Spleen (tissue), 7 donors: ENCODE measurements at regions not wholly inside any gene's neighbourhood (a gene's known extent, or its start where the extent isn't known, plus 50 kb on each side); places are given as distances from the start of the nearest gene placed in this dataset.

ENCODE experiments used
- CTCF ChIP-seq, 11 experiments: fragments of 200-600 bp in 7 of 11; fragments of 450-650 bp in 4 of 11; sonication (generic) in 4 of 11; IDR thresholded peaks in 8 of 11; conservative IDR thresholded peaks in 3 of 11; 1 replicate in 7 of 11; 2 replicates in 4 of 11; pipeline versions ENCODE4 v1.4.0 to v1.8.0; 2016 to 2021; ENCODE audit warnings: antibody characterized with exemption in 11 of 11, inconsistent platforms in 4 of 11, mild to moderate bottlenecking in 1 of 11
- POLR2A ChIP-seq, 3 donors: fragments of 450-650 bp; IDR thresholded peaks; one replicate each; pipeline ENCODE4 v1.5.1; 2017; ENCODE audit warnings: antibody characterized with exemption in 3 of 3, mild to moderate bottlenecking in 1 of 3
- donor health status: DM: no; HTN: no; CAD: no; lungs with moderate emphysema.
- donor health status: DM: no; HTN: no; CAD: no.
- donor health status: DM: no; HTN: no; CAD: no.

GRCh38 chr5:130964231-130965202, 200.5 kb downstream of the HINT1 start:
- TF ChIP-seq POLR2A (IDR thresholded peaks at IDR 0.05): no peak
- no peak for TF ChIP-seq CTCF (IDR thresholded peaks at IDR 0.05 in 8 of 11, conservative IDR thresholded peaks at IDR 0.05 in 3 of 11)
